NCI-H748 treated with DMSO at 0.1 percent for 48 hours (cell line): ENCODE measurements at regions not wholly inside any gene's neighbourhood (a gene's known extent, or its start where the extent isn't known, plus 50 kb on each side); places are given as distances from the start of the nearest gene placed in this dataset.
"Not testable (repeated sequence)": the region's sequence is repeated elsewhere in the genome, so short reads cannot be mapped to it uniquely, and the experiment has no call there.

Source experiments
- DNase-seq: peaks from one replicate; lab custom pipeline; 2025; lab: John Stamatoyannopoulos, UW

- no peak for DNase-seq
Measured at GRCh38 chr7:52261057-52261456, 774.4 kb upstream of the POM121L12 start.

GRCh38 chr7:52260046-52260665 lies 775.3 kb upstream of the POM121L12 start:
- peak; percentile 13 for DNase-seq

- no peak for DNase-seq
Measured at GRCh38 chr7:52257890-52258289, 777.5 kb upstream of the POM121L12 start.

GRCh38 chr7:52254396-52255010 lies 780.9 kb upstream of the POM121L12 start:
- DNase-seq = no peak

GRCh38 chr7:52253953-52254352 lies 781.5 kb upstream of the POM121L12 start:
- DNase-seq = no peak

GRCh38 chr7:52249741-52250140 lies 785.7 kb upstream of the POM121L12 start:
- DNase-seq = no peak

DNA sequence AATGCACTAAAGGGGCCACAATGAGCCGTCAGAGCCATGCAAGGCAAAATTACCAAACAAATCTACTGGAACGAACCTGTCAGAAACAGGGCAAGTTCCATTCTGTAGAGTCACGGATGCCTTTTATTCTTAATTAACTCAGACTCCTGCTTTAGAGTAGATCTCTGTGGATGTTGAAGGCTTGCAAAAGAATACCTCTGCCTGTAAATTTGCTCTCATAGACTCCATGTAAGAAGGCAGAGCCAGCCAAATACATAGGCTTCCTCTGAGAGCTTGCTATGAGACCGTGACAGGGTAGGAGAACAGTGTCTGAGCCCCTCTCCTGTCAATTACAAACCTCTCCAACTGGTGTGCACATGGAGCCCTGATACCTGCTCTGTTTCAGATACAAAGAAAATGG lies 787.9 kb upstream of the POM121L12 start:
- no peak for DNase-seq

- no peak for DNase-seq
Measured at GRCh38 chr7:52243685-52244084, 791.7 kb upstream of the POM121L12 start.

GRCh38 chr7:52233248-52233647 lies 802.2 kb upstream of the POM121L12 start:
- no peak for DNase-seq

- DNase-seq = no peak
Measured at GRCh38 chr7:52211930-52212329, 823.5 kb upstream of the POM121L12 start.

- DNase-seq = no peak
Measured at GRCh38 chr7:52209614-52210013, 825.8 kb upstream of the POM121L12 start.

GRCh38 chr7:52197221-52197620 lies 838.2 kb upstream of the POM121L12 start:
- DNase-seq = no peak

DNA sequence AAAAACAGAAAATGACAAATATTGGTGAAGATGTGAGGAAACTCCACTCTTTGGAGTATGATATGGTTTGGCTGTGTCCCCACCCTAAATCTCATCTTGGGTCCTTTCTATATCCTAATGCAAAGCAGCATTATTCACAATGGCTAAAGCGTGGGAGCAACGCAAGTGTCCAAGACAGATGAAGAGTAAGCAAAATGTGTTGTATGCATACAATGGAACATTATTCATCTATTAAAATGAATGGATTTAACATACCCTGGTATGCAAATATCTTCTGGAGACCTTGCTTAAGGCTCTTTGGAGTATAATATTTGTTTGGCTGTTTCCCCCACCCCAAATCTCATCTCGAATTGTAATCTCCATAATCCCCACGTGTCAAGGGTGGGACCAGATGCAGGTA lies 839.8 kb upstream of the POM121L12 start:
- no peak for DNase-seq

DNA sequence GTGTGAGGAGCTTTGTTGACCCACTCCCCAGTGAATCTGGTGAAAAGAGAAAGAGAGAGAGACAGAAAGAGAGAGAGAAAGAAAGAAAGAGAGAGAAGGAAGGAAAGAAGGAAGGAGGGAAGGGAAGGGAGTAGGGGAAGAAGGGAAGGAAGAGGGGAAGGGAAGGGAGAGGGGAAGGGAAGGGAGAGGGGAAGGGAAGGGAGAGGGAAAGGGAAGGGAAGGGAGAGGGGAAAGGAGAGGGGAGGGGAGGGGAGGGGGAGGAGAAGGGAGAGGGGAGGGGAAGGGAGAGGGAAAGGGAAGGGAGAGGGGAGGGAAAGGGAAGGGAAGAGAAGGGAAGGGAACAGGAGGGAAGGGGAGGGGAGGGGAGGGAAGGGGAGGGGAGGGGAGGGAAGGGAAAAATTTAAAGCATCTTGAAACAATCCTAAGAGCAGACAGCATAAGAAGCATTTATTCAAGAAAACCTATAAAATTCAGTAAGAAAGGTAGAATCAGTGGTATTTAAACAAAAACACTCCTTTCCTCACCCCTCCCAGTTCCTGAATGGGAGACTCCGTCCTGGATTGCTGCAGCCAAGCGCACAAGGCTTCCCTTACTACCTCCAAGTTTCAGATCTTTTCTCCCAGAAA lies 846.2 kb upstream of the POM121L12 start:
- no peak for DNase-seq

- no peak for DNase-seq
Measured at GRCh38 chr7:52184006-52184703, 851.3 kb upstream of the POM121L12 start.

DNA sequence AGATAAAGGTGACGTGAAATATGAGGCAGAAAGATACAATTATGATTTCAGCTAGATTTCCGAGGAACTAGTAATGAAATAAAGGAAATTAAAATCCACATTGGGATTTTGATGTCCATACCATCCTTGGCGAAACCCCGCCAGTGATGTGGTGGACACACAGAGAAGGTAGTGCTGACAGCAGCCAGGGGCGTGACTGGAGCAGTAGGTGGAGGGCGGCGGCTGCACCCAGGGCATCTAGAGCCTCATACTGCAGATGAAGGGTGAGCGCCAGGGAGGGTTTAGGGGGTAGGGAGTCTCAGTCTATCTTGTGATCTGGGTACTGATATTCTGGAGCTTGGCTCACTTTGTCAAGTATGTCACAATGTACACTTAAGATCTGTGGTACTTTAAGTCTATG lies 855.5 kb upstream of the POM121L12 start:
- no peak for DNase-seq

DNA sequence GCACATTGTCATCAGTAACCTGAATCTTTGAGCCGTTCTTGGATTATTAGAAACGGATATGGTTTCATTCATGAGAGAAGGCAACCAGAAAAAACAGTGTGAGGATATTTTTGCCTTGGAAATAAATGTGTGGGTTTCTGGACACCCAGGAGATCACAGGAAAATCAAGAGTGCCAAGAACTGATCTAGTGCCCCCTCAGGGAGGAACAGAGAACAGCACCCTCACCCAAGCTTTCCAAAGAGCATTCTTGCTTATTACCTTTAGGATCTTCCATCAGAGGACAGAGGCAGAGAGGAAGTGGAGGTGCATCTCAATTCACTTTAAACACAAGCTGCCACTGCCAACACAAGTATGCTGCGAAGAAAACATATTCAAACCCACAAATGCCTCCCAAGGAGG lies 851.5 kb upstream of the COBL start:
- peak; percentile 3 for DNase-seq

GRCh38 chr7:52163311-52163710 lies 846.7 kb upstream of the COBL start:
- no peak for DNase-seq

DNA sequence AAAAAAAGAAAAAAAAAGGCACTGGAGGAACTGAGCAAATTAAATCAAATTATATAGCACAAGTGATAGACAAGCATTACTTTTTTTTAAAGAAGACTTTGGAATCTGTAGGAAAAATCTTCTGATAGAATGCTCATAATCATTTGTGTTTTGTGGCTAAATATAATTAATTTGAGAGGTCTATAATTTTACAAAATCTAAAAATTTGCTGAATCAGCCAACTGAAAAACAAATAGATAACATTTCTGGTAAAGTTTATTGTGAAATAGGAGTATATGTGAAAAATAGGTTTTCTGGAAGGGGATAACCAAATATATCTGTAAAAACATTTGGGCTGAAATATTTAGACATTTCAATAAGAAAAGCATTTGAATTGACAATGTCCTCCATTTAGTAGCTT lies 844.9 kb upstream of the COBL start:
- no peak for DNase-seq

GRCh38 chr7:52159421-52159820 lies 842.8 kb upstream of the COBL start:
- not testable (repeated sequence) for DNase-seq

DNA sequence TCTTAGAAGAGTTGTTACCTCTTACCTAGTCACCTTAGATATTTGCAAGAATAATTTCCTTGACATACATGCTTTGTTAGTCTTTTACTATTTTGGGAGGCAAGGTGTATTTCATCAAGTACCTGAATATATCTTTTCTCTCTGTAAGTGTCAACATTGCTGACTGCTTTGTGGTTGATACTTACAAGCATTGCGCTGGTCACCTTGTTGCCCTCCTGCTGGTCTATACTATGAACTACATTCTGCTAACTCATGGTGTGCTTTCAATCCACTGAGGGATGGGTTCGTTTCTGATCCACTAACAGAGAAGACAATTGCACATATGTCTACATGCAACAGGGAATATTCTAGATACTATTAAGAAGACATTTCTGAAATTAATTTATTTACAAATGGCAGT lies 837.8 kb upstream of the COBL start:
- no peak for DNase-seq

- peak; percentile 23 for DNase-seq
Measured at GRCh38 chr7:52151559-52151958, 835.0 kb upstream of the COBL start.

- DNase-seq = no peak
Measured at GRCh38 chr7:52150952-52151351, 834.3 kb upstream of the COBL start.
